ENCODE measurements at regions not wholly inside any gene's neighbourhood (a gene's known extent, or its start where the extent isn't known, plus 50 kb on each side); places are given as distances from the start of the nearest gene placed in this dataset.

- TF ChIP-seq CTCF (IDR thresholded peaks at IDR 0.05) (no peak), POLR2A (IDR thresholded peaks at IDR 0.05) (no peak)
These were observed 547.3 kb upstream of the LRRC4C start for GRCh38 chr11:42006766-42007165.

Data from Peyer's patch (tissue), 4 donors.